ENCODE measurements at regions not wholly inside any gene's neighbourhood (a gene's known extent, or its start where the extent isn't known, plus 50 kb on each side); places are given as distances from the start of the nearest gene placed in this dataset.

DNA sequence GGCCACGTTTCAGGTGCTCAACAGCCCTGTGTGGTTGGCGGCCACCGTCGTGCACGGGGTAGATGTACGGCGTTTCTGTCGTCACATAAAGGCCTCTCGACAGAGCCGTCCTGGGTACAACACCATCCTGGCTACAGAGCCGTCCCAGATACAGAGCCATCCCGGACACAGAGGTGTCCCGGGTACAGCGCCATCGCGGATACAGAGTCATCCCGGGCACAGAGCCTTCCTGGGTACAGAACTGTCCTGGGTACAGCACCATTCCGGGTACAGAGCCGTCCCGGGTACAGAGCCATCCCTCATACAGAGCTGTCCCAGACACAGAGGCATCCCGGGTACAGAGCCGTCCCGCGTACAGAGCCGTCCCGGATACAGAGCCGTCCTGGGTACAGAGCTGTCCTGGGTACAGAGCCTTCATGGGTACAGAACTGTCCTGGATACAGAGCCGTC lies 222.7 kb upstream of the SOX1 start:
- TF ChIP-seq, protein P1, sequence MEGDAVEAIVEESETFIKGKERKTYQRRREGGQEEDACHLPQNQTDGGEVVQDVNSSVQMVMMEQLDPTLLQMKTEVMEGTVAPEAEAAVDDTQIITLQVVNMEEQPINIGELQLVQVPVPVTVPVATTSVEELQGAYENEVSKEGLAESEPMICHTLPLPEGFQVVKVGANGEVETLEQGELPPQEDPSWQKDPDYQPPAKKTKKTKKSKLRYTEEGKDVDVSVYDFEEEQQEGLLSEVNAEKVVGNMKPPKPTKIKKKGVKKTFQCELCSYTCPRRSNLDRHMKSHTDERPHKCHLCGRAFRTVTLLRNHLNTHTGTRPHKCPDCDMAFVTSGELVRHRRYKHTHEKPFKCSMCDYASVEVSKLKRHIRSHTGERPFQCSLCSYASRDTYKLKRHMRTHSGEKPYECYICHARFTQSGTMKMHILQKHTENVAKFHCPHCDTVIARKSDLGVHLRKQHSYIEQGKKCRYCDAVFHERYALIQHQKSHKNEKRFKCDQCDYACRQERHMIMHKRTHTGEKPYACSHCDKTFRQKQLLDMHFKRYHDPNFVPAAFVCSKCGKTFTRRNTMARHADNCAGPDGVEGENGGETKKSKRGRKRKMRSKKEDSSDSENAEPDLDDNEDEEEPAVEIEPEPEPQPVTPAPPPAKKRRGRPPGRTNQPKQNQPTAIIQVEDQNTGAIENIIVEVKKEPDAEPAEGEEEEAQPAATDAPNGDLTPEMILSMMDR (IDR thresholded peaks at IDR 0.05) = no peak
- no peak for ATAC-seq (ENCODE audit: low FRiP score)
- DNase-seq (ENCODE audit: low spot score) = no peak

DNA sequence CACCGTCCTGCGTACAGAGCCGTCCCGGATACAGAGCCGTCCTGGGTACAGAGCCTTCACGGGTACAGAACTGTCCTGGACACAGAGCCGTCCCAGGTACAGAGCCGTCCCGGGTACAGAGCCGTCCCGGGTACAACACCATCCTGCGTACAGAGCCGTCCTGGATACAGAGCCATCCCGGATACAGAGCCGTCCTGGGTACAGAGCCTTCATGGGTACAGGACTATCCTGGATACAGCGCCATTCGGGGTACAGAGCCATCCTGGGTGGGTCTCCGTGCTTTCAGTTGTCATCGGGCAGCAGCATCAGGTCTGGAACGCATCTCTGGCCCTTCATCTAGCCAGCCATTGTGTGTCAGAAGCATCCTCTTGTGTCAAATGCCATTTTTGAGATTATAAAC lies 222.3 kb upstream of the SOX1 start:
- TF ChIP-seq, protein P1 (IDR thresholded peaks at IDR 0.05) = no peak
- no peak for ATAC-seq (ENCODE audit: low FRiP score)
- no peak for DNase-seq (ENCODE audit: low spot score)

DNA sequence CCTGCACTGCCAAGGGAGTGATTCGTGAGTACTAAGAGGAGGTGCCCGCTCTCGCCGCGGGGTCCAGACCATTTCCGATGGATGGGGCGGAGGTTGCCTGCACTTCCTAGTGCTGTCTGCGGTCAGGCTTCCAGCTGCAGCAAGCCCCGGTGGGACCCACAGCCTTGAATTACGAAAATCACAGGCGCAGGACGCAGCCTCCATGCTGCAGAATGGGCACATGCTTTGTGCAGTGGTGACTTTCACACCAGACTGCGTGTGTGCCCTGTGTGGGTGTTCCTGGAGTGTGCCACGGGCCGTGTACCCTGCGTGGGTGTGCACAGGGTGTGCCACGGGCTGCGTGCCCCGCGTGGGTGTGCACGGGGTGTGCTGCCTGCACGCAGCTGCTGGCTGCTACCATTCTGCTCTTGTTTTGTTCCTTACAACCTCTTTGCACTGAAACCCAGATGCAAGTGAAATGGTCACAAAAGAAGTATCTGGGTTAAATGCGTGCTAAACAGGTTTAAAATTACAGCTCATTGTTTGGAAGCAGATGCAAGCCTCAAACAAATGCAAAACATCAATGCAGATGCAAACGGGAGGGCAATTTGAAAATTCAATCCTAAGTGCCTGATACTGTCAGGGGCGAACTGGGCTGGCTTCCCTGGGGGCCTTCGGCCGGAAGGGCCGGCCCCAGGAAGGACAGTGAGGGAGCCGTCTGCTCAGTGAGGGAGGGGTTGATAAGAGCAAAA lies 221.2 kb upstream of the SOX1 start:
- no peak for ATAC-seq (ENCODE audit: low FRiP score)
- TF ChIP-seq, protein P1 (IDR thresholded peaks at IDR 0.05) = no peak

DNA sequence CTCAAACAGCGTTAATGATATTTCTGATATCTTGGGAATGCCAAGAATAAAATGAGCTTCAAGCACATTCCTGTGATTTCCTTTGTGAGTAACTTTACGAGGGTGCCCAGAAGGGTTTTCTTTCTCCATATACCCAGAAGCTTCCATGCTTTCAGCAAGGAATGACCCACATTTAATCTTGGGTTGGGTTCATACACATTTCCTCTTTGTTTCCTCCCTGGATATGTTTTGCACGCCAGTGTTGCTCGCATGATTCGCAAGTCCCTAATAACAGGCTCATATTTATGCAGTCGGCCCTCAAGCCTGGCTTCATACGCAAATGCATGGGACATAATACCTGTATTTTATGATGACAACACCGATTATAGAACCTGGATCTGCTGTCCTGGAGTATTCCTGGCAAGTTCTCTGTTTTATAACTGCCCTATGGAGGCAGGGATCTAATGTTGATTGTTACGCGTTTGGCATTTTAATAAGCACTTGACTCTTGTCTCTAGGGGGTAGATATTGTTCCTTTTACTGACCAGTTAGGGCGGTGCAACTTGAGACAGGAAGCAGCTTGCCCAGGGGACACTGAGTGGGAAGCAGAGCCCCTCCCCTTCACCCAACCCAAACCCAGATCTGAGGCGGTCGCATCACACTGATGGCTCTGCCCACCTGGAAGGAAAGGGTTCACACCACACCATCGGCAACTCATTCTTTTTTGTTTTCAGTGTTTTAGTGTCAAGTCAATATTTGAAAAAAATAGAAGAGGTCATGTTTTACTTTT lies 220.4 kb upstream of the SOX1 start:
- ATAC-seq (ENCODE audit: low FRiP score) (no peak), DNase-seq (ENCODE audit: low spot score) (no peak)
- TF ChIP-seq, protein P1 (IDR thresholded peaks at IDR 0.05) = no peak

More for the DNA sequence above, 221.2 kb upstream of the SOX1 start:
- DNase-seq (ENCODE audit: low spot score) = no peak

DNA sequence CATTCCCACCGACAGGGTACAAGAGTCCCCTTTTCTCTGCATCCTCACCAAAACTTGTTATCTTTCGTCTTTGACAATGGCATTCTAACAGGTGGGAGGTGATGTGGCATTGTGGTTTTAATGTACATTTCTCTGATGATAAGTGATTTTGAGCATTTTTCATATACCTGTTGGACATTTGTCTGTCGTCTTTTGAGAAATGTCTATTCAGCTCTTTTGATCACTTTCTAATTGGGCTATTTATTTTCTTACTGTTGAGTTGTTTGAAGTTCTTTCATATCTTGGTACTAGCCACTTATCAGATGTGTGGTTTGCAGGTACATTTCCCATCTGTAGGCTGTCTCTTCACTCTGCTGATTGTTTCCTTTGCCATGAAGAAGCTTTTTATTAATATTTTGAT lies 219.0 kb upstream of the SOX1 start:
- no peak for DNase-seq (ENCODE audit: low spot score)
- no peak for ATAC-seq (ENCODE audit: low FRiP score)
- TF ChIP-seq, protein P1 (IDR thresholded peaks at IDR 0.05) = no peak

DNA sequence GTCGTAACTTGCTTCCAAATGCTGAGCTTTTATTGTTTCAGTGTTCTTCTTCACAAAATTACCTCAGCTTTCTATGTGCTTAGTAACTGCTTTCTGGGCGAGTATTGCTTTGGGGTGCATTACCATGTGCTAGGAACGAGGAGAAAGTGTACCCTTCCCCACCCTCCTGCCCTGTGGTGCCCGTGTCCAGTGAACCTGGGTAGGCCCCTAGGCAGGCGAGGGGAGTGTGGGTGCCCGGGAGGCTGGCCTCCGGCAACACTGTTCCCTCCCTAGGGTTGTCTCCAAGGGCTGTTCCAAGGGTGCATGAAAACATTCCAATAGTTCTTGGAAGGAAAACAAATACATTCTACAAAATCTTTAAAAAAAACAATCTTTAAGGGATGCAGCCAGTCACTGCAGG lies 216.5 kb upstream of the SOX1 start:
- TF ChIP-seq, protein P1 (IDR thresholded peaks at IDR 0.05) = no peak
- ATAC-seq (ENCODE audit: low FRiP score) = no peak
- no peak for DNase-seq (ENCODE audit: low spot score)
